ENCODE measurements at regions not wholly inside any gene's neighbourhood (a gene's known extent, or its start where the extent isn't known, plus 50 kb on each side); places are given as distances from the start of the nearest gene placed in this dataset.
A peak's percentile ranks its signal among the peaks of the same experiment; 100 is the strongest.

- no peak for TF ChIP-seq ZBTB37 (CRISPR knock-in tag; IDR thresholded peaks at IDR 0.05)
- no peak for TF ChIP-seq TRIM24 (CRISPR knock-in tag; IDR thresholded peaks at IDR 0.05)
- no peak for TF ChIP-seq AHR (CRISPR knock-in tag; IDR thresholded peaks at IDR 0.05)
- TF ChIP-seq ZNF773 (CRISPR knock-in tag; IDR thresholded peaks at IDR 0.05; ENCODE audit: borderline replicate concordance) = no peak
- TF ChIP-seq ARID2 (CRISPR knock-in tag; IDR thresholded peaks at IDR 0.05; ENCODE audit: borderline replicate concordance) = no peak
- peak; percentile 14; the same call in 1 of the 2 replicates for TF ChIP-seq THRA (CRISPR knock-in tag; IDR thresholded peaks at IDR 0.05; ENCODE audit: borderline replicate concordance)
- TF ChIP-seq MED13 (CRISPR knock-in tag; IDR thresholded peaks at IDR 0.05) = peak; percentile 23; the same call in 1 of the 2 replicates
- 0 out of 2 replicates have a peak, but pooled peaks have one; percentile 62 for TF ChIP-seq ZNF383 (CRISPR knock-in tag; IDR thresholded peaks at IDR 0.05; ENCODE audit: borderline replicate concordance)
- TF ChIP-seq ZBTB42 (CRISPR knock-in tag; IDR thresholded peaks at IDR 0.05) = peak; percentile 69; the same call in 1 of the 2 replicates
- TF ChIP-seq MXD4 (CRISPR knock-in tag; IDR thresholded peaks at IDR 0.05) = peak; percentile 55; the same call in 1 of the 2 replicates
- TF ChIP-seq NR1H2 (CRISPR knock-in tag; IDR thresholded peaks at IDR 0.05; ENCODE audit: borderline replicate concordance, low read depth) = no peak
- TF ChIP-seq ZNF709 (CRISPR knock-in tag; IDR thresholded peaks at IDR 0.05) = 0 out of 2 replicates have a peak, but pooled peaks have one; percentile 29
- peak; percentile 15; the same call in 1 of the 2 replicates for TF ChIP-seq NCOA5 (CRISPR knock-in tag; IDR thresholded peaks at IDR 0.05)
- peak; percentile 61; the same call in 1 of the 2 replicates for TF ChIP-seq ZNF841 (CRISPR knock-in tag; IDR thresholded peaks at IDR 0.05; ENCODE audit: borderline replicate concordance)
- TF ChIP-seq GATAD1 (CRISPR knock-in tag; IDR thresholded peaks at IDR 0.05) = peak; percentile 47; the same call in 1 of the 2 replicates
- TF ChIP-seq RFX3 (CRISPR knock-in tag; IDR thresholded peaks at IDR 0.05) = no peak
- TF ChIP-seq IKZF5 (CRISPR knock-in tag; IDR thresholded peaks at IDR 0.05) = peak; percentile 32; the same call in 1 of the 2 replicates
- no peak for TF ChIP-seq BRD4 (CRISPR knock-in tag; IDR thresholded peaks at IDR 0.05)
- peak; percentile 84; the same call in 1 of the 2 replicates for TF ChIP-seq ZNF670 (CRISPR knock-in tag; IDR thresholded peaks at IDR 0.05; ENCODE audit: borderline replicate concordance)
- no peak for TF ChIP-seq BRCA1 (CRISPR knock-in tag; IDR thresholded peaks at IDR 0.05)
- TF ChIP-seq KMT2B (CRISPR knock-in tag; IDR thresholded peaks at IDR 0.05) = peak; percentile 48; the same call in 1 of the 2 replicates
- TF ChIP-seq CC2D1A (CRISPR knock-in tag; IDR thresholded peaks at IDR 0.05) = no peak
- TF ChIP-seq ZNF639 (CRISPR knock-in tag; conservative IDR thresholded peaks at IDR 0.05) = peak; percentile 24; the same call in 1 of the 2 replicates
- 0 out of 2 replicates have a peak, but pooled peaks have one; percentile 21 for TF ChIP-seq ZBTB7B (CRISPR knock-in tag; IDR thresholded peaks at IDR 0.05)
- peak; percentile 57; the same call in 1 of the 2 replicates for TF ChIP-seq ISL2 (CRISPR knock-in tag; IDR thresholded peaks at IDR 0.05)
- TF ChIP-seq SALL1 (CRISPR knock-in tag; IDR thresholded peaks at IDR 0.05) = peak; percentile 72
Observed at GRCh38 chr14:37698840-37699777, 103.7 kb downstream of the TTC6 start (continued).
